Stimulated activated naive CD8-positive, alpha-beta T cell treated with anti-CD3 and anti-CD28 coated beads, Interleukin-15, Interleukin-2, amounts not matched to agents 100 U/mL and 50 U/mL, for 24 hours (primary cell): ENCODE measurements at regions not wholly inside any gene's neighbourhood (a gene's known extent, or its start where the extent isn't known, plus 50 kb on each side); places are given as distances from the start of the nearest gene placed in this dataset.
"Not testable (repeated sequence)": the region's sequence is repeated elsewhere in the genome, so short reads cannot be mapped to it uniquely, and the experiment has no call there.

Experiments used
- ATAC-seq: fragments of 150-1000 bp; cut with Tn5 transposase; one replicate; pipeline ENCODE4 v1.10.0; 2021
- DNase-seq: peaks from one replicate; pipeline ENCODE4 v3.0.0; 2021

DNA sequence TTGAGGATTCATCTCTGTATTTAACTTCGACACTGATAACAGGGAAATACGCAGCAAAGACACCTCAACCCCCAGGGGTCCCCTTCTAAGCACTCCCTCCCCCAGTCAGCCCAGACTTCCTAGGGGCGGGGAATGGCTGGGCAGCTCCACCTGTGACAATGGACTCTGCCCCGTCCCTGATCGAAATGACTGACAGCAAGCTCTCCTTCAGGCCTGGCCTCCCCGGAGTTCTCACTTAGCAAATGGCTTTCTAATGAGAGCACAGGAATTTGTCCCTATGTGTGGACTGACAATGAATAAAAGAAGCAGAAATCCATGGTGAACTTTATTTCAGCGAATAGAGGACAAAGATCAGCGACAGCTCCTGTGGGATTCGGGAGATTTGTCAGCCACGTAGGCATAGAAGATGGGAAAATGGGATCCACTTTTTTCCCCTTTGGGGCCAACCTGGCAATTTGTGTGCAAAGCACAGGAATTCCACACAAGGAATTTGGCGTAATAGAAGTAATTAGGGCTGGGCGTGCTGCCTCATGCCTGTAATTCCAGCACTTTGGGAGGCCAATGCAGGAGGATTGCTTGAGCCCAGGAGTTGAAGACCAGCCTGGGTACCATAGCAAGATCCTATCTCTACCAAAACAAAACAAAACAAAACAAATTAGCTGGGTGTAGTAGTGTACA, 63.8 kb downstream of the TNFAIP2 start:
- no peak for ATAC-seq
- no peak for DNase-seq

DNA sequence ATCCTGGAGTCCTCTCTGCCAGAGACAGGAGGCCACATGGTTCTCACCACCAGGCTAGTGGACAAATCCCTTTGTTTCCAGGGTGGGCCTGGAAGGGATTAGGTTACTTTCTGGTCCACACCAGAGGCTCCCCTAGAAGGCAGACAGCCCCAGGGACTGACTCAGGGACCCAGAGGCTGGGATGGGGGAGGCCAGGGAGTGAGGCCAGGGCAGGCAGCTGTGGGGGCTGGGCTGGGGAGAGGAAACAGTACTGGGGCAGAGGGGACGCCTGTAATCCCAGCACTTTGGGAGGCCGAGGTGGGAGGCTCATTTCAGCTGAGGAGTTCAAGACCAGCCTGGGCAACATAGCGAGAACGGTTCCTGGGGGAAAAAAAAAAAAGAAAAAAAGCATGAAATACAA, 64.7 kb downstream of the TNFAIP2 start:
- DNase-seq (no peak), ATAC-seq (no peak)

DNA sequence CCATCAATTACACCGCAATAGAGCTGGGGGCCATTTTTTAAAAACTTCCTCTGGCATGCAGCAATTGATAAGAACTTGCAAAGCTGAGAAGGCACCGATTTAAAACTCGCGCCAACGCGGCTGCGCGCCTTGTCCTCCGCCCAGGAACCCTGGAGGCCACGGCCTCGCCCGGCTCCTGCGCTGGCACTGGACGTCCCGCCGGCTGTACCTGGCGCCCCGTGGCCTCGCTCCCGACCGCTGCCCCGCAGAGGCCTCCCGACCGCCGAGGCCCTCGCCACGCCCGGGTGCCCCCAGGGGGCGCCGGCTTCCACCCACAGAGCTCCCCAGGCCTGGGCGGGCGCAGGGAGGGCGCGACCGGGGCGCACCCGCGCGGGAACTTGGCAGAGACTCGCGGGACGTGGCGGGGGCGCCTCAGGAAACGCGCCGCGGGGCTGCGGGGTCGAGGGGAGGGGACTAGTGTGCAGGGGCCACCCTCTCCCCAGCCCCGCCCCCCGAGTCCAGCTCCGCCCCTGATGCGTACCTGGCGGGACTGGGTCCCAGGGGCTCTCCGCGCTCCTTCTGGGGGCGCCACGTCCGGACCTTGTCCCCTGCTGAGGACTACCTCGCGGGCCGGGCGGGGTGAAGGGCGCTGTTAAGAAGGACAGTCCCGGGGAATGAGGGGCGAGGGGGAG, 65.7 kb downstream of the TNFAIP2 start:
- ATAC-seq (peak; percentile 43), DNase-seq (peak; percentile 35)

DNA sequence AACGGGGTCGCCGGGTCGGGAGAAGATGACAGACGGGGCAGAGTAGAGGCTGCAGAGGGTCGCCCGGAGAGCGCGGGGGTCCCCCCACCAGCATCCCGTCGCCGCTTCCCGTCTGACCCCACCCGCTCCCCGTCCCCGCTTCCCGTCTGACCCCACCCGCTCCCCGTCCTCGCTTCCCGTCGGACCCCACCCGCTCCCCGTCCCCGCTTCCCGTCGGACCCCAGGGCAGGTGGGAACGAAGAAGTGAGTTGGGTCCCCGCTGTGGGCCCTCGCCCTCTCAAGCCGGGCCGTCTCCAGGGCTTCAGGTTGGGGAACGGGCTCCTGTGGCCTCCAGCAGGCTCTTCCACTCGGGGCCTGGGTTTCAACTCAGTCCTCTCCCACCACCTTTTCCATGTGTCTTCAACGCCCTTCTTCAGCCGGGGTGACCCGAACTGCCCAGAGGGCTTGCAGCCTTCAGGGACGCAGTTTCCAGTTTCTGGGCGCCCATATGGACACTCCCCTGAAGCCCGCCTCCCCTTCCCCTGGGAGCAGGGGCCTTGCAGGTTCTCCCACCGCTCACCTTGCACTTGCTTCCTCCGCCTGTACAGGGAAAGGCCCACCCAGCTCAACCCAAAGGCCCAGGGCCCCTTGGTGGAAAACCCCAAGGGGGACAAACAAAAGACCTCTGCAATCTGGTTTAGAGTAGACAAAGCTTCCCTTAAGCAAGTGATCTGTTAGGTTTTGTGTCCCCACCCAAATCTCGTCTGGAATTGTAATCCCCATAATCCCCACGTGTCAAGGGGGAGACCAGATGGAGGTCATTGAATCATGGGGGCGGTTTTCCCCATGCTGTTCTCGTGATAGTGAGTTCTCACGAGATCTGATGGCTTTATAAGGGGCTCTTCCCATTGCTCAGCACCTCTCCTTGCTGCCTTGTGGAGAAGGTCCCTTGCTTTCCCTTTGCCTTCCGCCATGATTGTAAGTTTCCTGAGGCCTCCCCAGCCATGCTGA, 66.5 kb downstream of the TNFAIP2 start:
- ATAC-seq, result no peak
- no peak for DNase-seq

DNA sequence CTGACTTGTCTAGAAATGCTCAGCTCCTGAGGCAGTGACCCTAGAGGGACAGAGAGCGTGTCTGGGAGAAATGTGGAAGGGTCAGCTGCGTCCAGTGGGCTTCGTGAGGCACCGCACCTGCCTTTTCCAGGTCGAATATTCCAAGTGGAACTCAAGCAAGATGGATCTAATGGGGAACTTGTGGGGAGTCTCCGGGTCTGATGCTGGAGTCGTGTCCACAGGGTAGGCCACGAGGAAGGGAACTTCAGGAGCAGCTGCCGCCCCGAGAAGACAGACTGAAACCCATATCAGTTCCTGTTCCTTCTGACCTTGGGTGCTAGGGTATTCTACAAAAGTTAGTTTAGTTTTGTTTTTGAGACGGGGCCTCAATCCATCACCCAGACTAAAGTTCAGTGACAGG, 67.5 kb downstream of the TNFAIP2 start:
- no peak for DNase-seq
- ATAC-seq, result no peak

DNA sequence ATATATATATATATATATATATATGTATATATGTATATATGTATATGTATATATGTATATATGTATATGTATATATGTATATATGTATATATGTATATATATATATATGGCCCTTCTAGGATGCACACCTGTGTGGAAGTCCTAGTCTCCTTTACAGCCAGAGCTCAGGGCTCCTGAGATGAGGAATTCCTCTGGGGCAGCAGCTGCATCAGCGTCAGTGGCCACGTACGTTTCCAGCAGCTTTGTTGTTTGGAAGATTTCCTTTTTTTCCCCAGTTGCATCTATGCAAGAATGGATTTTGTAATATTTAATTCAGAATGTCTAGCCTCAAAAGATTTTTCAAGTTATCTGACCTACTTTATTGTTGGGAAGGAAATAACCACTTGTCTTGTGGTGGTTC, 68.6 kb downstream of the TNFAIP2 start:
- DNase-seq (no peak), ATAC-seq (no peak)

DNA sequence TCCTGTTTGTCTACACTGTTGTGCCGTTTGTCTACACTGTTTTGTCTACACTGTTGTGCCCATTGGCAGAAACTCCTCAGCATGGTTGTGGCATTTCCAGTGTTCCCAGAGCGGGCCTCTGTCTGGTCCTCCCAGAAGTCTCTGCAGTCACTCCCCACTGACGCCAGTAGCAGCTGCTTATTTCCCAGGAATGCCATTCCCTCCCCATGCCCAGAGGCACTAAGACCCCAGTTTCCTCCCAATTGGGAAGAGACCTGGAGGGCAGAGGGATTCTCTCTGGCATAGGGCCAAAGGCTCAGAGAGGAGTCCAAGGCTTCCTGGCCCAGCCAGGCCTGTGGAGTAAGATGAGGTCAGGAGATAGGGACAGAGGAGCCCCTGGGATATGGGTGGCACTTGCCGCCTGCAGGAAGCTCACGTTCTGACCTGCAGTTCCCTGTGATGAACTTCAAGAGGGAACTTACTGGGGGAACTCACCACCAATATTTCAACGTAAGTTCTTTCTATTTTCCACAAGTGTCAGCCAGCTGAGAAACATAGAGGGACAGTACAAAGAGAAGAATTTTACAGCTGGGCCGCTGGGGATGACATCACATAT, 69.1 kb downstream of the TNFAIP2 start:
- ATAC-seq (no peak), DNase-seq (no peak)

DNA sequence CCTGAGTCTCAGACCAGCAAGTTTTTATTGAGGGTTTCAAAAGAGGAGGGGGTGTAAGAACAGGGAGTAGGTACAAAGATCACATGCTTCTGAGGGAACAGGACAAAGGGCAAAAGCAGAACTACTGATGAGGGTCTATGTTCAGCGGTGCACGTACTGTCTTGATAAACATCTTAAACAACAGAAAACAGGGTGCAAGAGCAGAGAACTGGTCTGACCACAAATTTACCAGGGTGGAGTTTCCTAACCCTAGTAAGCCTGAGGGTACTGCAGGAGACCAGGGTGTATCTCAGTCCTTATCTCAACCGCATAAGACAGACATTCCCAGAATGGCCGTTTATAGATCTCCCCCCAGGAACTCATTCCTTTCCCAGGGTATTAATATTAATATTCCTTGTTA, 69.6 kb downstream of the TNFAIP2 start:
- not testable (repeated sequence) for ATAC-seq, DNase-seq

DNA sequence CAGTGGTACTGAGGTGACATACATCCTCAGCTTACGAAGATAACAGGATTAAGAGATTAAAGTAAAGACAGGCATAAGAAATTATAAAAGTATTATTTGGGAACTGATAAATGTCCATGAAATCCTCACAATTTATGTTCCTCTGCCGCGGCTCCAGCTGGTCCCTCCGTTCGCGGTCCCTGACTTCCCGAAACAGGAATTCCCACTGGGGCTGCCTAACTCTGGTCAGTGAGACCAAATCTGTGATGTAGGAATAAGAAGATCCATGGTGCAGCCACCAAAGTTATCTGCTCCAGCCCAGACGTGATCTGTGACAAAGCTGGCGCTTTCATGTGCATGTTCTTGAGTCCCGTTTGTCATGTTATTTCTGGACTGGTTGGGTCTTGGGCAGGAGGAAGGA, 70.2 kb downstream of the TNFAIP2 start:
- not testable (repeated sequence) for DNase-seq, ATAC-seq

DNA sequence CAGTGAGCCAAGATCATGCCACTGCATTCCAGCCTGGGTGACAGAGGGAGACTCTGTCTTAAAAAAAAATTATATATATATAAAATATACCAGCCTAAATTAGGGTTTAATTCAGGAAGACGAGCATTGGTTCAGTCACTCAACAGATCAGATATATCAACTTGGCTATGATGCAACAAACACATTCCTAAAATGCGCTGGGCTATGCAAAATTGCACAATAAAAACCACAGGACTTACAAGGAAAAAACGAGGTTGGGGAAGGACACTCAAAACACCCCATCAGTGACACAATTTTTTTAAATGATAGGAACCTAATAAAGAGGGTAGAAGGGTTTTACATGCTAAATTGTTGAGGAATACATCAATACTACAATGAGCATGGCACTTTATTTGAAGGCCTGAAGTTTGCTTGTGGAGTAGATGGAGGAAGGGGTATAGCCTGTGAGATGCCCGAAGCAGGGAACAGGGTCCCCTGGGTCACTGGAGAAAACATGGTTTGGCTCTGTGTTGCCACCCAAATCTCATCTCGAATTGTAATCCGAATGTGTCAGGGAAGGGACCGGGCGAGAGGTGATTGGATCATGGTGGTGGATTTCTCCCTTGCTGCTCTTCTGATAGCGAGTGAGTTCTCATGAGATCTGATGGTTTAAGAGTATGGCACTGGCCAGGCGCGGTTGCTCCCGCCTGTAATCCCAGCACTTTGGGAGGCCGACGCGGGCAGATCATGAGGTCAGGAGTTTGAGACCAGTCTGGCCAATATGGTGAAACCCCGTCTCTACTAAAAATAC, 71.2 kb downstream of the TNFAIP2 start:
- no peak for DNase-seq
- no peak for ATAC-seq

DNA sequence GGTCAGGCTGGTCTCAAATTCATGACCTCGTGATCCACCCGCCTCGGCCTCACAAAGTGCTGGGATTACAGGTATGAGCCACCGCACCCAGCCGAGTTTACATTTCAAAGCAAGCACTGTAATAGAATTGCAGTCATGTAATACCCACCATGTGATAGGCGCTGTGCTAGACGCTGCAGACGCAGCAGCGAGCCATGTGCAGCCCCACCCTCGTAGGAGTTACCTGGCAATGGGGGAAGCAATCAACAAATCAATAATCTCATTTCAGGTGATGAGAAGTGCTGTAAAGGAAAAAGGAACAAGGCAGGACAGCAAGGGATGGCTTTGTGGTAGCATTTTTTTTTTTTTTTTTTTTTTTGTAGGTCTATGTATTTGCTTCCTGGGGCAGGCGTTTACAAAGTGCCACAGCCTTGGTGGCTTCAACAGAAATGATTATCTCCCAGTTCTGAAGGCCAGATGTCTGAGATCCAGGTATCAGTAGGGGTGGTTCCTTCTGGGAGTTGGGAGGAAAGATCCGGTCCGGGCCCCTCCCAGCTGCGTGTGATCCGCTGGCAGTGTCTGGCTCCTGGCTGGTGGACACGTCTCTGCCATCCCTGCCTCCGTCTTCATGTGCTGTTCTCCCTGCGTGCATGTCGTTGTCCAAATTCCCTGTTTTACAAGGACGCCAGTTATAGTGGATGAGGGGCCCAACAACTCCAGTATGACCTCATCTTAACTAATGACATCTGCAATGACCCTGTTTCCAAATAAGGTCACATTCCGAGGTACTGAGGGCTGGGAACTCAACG, 72.8 kb downstream of the TNFAIP2 start:
- ATAC-seq (no peak), DNase-seq (no peak)

DNA sequence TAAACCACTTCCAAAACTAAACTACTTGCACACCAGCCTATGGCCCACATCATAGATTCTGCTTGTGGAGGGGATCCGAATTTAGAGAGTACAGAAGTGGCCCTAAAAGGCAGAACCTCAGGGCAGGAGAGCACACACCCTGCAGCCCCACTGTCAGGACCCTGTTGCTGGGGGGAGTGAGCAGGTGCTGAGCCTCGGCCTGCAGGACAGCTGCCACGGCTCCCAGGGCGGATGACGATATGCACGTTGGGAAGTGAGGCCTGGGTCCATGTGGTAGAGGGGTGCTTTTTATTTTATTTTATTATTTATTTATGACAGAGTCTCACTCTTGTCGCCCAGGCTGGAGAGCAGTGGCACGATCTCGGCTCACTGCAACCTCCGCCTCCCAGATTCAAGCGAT, 73.5 kb downstream of the TNFAIP2 start:
- DNase-seq, result no peak
- no peak for ATAC-seq

DNA sequence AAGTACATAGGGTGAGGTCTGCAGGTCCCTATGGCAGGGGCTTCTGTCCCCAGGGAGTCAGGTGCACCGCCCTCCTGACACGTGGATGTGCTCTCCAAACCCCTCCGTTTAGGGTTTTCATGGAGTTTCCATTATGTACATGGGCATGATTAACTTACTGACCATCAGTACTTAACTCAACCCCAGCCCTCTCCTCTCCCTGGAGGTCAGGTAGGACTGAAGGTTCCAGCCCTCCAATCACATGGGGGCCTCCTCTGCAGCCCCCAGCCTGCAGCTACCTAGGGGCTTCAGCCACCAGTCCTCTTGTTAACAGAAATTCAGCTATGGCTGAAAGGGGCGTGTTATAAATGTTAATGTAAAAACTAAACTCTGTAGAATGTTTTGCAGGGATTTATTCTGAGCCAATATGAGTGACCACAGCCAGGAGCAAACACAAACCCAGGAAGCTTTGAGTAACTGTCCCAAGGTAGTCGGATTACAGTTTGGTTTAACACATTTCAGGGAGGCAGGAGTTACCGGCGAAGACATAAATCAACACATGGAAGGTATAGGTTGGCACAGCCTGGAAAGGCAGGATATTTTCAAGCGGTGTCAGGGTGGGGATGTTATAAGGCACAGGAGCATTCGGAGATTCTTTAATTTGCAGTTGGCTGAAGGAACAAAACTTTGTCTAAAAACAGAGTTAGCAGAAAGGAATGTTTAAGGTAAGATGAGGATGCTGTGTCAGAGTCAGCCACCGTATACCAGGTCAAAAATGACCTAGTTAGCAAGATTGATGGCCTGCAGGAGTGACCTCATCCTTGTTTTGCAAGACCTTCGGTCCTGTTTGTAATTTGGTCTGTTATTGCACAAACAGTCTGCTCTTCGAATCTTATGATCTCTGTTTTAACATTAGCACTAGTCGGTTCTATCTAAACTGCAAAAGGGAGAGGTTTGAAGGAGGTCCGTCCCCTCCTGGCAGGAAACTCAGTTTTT, 75.2 kb downstream of the TNFAIP2 start:
- DNase-seq (no peak), ATAC-seq (no peak)

DNA sequence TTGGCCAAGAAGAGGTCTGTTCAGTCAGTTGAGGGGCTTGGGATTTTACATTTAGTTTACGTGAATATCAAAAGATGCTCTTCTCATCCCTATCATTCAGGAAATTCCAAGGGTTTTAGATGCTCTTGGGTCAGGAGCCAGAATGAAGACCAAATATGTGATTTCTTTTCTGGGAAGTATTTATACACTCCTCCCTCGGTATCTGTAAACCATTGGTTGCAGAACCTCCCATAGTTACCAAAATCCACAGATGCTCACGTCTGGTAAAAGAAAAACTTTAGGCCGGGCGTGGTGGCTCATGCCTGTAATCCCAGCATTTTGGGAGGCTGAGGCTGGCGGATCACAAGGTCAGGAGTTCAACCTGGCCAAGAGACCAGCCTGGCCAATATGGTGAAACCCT, 75.9 kb downstream of the TNFAIP2 start:
- DNase-seq (no peak), ATAC-seq (no peak)

DNA sequence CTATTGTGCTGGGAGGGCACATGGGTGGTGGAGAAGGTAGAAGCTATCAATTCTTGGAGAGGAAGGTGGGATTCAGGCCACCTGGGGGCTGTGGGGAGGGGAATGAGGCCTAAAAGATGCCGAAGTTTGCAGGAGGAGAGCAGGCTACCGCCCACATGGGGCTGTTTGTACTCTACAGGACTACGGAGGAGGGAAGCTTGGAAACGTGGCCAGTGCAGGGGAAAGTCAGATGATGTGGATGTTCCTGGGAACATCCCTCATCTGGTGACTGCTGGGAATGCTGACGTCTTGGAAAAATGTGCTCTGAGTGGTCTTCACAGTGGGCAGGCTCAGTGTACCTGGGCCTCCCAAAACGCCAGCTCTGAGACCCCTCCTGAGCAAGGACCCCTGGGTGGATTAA, 78.5 kb downstream of the TNFAIP2 start:
- ATAC-seq, result no peak

DNA sequence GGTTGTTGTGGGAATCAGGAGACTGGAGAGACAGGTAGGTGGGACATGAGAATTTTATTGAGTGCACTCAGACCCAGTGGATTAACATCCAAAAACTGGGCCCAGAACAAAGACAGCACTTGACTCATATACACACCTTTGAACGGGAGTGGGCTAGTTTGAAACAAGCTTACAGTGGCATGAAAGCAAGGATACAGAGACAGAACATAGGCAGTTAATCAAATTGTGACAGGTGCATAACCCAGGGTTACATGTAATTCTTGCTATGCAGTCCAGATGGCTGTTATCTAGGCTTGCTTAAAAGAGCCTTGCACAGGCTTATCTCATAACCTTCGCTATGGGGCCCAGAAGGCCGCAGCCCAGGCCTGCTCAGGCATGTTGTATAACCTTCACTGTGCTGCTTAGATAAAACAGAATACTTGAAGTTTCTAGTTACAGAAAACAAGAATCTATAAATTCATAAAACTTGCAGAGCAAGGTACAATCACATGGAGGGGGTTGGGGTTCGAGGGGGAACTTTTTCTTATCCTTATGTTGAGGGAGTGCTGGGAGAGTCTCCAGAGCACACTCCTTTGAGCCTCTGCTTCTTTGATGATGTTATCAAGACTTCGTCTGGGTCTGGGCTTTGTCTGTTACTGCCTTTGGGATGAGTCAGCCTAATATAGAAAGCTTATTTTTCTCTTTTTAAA, 81.7 kb downstream of the TNFAIP2 start:
- ATAC-seq, result no peak

More for the DNA sequence above, 78.5 kb downstream of the TNFAIP2 start:
- no peak for DNase-seq

DNA sequence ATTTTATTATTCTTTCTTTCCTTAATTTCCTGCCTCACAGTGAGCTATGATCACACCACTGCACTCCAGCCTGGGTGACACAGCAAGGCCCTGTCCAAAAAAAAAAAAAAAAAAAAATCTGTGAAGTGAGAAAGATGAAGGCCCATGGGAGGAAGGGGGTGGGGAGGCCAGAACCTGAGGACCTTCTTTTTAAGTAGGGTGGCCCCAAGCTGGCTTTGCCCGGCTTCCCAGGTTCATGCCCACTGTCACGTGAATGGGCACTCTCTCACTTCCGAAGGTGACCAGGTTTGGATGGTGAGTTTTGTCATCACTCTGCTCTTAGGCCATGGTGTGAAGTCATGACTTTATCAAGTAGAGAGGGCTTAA, 82.3 kb downstream of the TNFAIP2 start:
- DNase-seq (no peak), ATAC-seq (no peak)

More for the DNA sequence above, 81.7 kb downstream of the TNFAIP2 start:
- no peak for DNase-seq

DNA sequence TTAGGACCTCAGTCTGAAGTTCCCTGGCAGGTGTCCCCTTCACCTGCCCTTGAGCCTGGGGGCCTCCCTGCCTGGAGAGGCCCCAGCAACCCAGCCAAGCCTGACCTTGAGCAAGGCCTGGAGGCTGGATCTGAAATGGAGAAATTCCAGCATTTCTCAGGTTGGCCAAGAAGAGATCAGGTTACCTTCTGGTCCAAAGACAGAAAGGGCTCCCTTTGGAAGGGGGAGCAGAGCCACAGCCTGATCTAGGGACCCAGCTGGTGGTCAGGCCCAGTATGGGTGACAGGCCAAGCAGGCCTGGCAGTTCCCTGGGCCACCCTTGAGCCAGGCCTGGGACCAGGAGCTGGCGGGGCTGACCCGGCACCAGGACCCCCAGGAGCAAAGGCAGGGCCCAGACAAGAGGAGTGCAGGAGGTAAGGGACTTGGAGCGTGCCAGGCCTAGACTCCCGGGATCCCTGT, 82.8 kb downstream of the TNFAIP2 start:
- no peak for ATAC-seq
- DNase-seq, result no peak

DNA sequence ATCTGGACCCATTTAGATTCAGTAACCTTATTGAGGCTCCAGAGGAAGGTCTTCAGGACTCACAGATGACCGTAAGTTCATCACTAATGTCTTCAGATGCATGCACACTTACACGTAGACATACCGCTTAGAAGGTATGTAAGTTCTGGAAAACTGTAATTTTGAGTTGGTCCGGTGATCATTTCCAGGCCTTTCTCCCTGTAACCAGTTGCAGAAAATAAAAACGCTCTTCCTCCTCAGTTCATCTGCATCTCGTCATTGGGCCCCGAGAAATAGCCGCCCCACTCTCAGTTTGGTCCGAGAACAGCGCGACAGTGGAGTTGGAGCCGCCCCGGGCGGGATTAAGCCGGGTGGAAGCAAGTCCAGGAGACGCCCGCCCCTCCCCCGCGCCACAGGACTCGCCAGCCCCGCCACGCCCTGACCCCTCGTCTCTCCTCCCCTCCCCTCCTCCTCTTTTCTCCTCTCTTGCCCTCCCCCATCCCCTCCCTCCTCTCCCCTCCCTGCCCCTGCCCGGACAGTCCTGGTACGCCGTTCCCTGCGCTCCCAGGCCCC, 83.7 kb downstream of the TNFAIP2 start:
- DNase-seq, result no peak
- ATAC-seq, result no peak
